Mammary epithelial cell (primary cell): ENCODE measurements at regions not wholly inside any gene's neighbourhood (a gene's known extent, or its start where the extent isn't known, plus 50 kb on each side); places are given as distances from the start of the nearest gene placed in this dataset.

Experiments used
- EZH2 ChIP-seq: IDR thresholded peaks from 2 replicates; pipeline ENCODE4 v1.6.1; 2012; ENCODE audit warnings: low read length, inconsistent platforms, borderline replicate concordance
- TF ChIP-seq, protein P1 (sequence below), 2 donors: IDR thresholded peaks in 1 of 2; conservative IDR thresholded peaks in 1 of 2; 2 replicates each; pipeline ENCODE4 v1.5.1; 2011 to 2012; ENCODE audit warnings: inconsistent platforms in 2 of 2, low read length in 2 of 2, mild to moderate bottlenecking in 2 of 2, control low read depth in 1 of 2, low read depth in 1 of 2; ENCODE audit not compliant: insufficient read depth in 1 of 2; ENCODE audit errors: extremely low read depth in 1 of 2

DNA sequence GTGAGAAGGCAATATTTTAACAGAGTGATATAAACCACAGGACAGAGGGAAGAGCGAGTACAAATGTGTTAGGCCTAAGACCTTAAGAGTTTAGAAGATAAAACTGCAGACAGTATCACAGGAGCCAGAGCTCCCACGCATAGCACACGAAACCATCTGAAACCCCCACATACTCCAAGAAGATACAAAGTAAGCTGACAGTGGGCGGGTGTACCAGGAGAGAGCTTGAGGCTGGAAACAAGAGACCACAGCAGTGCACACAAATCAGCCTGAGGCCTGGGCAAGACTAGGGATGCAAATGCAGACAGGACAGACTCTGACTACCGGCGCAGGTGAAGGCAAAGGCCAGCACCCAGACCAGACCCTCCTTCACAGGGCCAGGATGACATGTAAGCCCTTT lies 54.1 kb upstream of the ARHGAP24 start:
- TF ChIP-seq, protein P1, sequence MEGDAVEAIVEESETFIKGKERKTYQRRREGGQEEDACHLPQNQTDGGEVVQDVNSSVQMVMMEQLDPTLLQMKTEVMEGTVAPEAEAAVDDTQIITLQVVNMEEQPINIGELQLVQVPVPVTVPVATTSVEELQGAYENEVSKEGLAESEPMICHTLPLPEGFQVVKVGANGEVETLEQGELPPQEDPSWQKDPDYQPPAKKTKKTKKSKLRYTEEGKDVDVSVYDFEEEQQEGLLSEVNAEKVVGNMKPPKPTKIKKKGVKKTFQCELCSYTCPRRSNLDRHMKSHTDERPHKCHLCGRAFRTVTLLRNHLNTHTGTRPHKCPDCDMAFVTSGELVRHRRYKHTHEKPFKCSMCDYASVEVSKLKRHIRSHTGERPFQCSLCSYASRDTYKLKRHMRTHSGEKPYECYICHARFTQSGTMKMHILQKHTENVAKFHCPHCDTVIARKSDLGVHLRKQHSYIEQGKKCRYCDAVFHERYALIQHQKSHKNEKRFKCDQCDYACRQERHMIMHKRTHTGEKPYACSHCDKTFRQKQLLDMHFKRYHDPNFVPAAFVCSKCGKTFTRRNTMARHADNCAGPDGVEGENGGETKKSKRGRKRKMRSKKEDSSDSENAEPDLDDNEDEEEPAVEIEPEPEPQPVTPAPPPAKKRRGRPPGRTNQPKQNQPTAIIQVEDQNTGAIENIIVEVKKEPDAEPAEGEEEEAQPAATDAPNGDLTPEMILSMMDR (conservative IDR thresholded peaks at IDR 0.05 in 1 of 2, IDR thresholded peaks at IDR 0.05 in 1 of 2; ENCODE audit: extremely low read depth in 1 of 2, insufficient read depth in 1 of 2, low read depth in 1 of 2, low read length in 2 of 2) = no peak
- TF ChIP-seq EZH2 = no peak
